GM18909 (cell line): ENCODE measurements at regions not wholly inside any gene's neighbourhood (a gene's known extent, or its start where the extent isn't known, plus 50 kb on each side); places are given as distances from the start of the nearest gene placed in this dataset.
A peak's percentile ranks its signal among the peaks of the same experiment; 100 is the strongest.
"Not testable (repeated sequence)": the region's sequence is repeated elsewhere in the genome, so short reads cannot be mapped to it uniquely, and the experiment has no call there.

Experiments
- ATAC-seq: cut with Tn5 transposase; IDR thresholded peaks from one replicate; pipeline ENCODE4 v1.9.1; 2021; ENCODE audit warnings: mild to moderate bottlenecking; ENCODE audit not compliant: unreplicated experiment, poor library complexity

DNA sequence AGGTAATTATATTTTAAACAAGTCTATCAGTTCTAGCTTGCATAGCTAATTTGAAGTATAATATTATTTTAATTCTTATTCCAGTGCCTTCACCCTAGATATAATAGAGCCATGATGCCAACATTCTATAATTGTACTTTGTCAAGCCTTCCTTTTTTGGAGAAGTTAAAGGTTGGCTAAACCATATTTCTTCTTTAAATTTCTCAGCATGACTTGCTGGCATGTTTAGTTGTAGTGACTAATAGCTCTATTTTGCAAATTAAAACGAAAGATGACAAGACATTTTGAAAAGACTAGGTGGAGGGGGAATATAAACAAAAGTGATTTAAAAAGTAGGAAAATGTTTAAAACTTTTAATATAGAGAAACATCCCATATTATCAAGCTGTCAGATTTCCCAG is 400.7 kb downstream of the PSAT1 start:
- ATAC-seq, result no peak

DNA sequence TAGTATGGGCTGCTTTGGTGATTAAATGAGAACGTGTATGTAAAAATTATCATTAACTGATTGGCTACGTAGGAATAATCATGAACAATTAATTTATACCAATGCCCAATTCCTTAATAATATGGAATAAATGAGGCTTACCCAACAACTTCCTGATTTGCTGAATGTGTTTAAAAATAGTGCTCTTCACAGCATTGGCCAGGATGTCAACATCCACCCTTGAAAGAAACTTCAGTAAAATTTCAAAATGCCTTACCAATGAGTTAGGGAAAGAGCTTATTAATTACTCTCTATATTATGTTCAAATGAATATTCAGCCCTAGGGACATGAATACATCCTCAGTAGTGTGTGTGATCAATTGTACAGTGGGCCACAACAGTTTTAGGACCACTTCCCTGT is 401.4 kb downstream of the PSAT1 start:
- no peak for ATAC-seq

DNA sequence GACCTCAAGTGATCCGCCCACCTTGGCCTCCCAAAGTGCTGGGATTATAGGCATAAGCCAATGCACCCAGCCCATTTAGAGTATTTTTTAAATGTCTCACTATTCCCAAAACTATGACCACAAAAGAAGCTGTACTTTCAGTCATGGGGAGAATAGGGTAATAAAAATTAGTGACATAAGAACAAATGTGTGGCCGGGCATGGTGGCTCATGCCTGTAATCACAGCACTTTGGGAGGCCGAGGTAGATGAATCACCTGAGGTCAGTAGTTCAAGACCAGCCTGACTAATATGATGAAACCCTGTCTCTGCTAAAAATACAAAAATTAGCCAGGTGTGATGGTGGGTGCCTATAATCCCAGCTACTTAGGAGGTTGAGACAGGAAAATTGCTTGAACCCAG is 402.3 kb downstream of the PSAT1 start:
- not testable (repeated sequence) for ATAC-seq

DNA sequence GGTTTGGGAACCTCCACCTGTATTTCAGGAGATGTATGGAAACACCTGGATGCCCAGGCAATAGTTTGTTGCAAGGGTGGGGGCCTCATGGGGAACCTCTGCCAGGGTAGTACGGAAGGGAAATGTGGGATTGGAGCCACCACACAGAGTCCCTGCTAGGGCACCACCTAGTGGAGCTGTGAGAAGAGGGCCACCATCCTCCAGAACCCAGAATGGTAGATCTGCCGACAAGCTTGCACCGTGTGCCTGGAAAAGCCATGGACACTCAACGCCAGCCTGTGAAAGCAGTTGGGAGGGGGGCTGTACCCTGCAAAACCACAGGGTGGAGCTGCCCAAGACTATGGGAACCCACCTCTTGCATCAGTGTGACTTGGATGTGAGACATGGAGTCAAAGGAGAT is 407.2 kb downstream of the PSAT1 start:
- not testable (repeated sequence) for ATAC-seq

DNA sequence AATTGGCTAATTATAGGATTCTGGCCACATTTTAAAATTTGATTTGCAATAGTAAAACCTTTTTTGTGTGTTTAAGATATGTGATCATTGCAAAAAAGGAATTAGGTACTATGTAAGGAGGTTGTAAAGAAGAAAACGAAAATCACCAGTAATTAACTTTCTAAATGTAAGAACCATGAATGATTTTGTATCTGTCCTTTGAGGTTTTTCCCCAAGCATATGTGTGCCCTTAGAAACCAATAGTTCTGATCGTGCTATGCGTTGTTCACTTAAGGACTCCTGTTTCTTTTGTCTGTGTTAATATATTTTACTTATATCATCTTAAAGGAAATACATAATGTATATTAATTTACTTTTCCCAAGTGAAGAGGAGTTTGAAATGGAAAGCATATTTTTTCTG is 410.2 kb downstream of the PSAT1 start:
- peak; percentile 48 for ATAC-seq

DNA sequence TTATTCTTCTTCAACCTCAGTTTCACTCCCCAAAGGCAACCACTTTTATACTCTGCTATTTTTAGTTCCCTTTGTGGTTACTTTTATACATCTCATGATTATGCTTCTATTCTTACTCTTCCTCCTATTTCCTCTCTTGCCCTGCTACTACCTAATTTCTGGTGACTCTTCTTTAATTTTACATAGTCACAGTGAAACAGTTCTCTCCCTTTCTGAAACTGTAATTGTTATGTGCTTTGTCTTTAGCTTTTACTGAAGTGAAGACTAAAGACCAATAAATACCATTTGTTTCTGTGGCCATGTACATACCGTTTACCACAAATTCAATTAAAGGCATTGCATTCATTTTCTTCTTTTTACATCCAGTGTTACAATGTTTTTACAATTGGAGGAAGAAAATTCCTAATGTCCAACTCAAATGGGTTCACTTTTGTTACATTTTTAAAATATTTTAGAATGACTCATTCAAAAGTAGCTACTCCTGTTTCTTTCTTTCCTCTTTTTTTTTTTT is 410.6 kb downstream of the PSAT1 start:
- ATAC-seq, result peak; percentile 95

DNA sequence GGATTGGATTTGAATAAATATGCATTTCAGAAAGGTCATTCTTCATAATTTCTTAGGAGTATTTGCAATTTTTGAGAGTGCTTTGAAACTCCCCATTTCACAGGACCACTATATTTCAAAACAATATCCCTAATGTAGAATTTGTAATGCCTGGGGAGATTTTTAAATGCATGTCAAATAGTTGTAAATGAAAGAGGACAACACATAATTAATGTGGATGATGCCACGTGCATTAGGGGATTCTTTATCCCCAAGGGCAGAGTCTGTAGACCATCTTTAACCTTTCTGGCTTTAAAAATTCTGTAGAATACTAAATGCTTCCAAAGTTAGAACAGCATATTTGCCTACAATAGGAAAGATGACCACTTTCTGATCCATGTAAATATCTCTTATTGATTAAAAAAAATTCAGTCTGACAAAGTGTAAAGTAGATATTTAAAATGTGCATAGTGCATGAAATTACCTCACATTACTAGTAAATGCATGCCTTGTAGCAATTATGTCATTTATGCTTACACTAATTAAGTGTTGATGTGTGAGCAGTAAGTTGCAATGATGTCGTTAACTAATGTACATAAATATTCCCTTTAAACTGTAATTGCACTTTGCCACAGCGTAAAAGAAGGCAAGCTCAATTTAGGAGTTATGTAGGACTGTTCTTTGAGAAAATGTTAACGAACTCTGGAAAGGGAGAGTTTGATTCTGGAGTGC is 416.1 kb downstream of the PSAT1 start:
- ATAC-seq, result no peak

DNA sequence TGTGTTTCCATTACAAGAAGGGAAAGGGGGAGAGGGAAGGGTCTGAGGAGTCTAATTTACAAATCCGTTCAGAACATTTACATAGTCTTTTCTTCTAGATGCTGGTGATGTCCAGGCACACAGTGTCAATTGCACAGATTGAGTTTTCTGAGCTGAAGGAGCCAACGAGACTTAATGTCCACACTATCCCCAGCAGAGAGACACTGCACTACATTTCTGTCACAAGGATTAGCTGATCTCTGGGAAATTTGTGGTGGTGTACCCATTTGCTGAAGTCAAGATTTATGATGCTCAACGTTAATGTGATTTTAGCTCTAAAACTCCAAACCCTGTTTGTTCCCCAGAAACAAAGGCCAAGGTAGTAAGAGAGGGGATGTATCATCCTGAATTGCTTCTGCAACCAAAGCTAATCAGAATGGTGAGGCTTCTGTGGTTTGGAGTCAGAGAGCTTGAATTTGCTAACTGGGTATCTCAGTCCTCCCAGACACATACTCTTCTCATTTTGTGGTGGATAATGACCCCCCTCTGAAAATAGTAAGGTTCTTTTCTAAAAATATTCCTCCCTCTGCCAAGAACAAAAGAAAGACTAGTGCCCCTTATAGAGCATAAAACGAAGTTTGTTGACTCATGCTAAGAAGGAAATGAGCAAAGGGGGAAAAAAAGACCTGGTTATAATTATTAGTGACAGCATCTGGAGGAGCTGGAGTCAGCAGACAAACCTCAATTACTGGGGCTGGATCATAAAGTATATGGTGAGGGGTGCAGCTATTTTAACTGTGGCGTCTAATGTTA is 416.9 kb downstream of the PSAT1 start:
- ATAC-seq, result no peak

DNA sequence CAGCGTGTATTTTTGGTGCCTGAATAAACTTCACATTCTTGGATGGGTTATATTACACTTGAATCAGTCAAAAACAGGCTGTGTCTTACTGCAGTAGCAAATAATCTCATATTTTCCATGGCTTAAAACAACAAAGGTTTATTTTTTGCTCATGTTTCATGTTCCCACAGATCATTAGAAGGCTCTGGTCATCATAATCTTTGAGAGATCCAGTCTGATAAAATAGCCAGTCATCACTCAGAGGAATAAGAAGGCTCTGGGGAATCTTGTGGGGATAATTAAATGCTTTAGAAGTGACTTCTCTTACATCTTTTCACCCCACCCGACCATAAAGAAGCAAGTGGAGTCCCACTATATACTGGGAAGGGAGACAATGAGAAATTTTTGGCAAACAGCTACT is 417.7 kb downstream of the PSAT1 start:
- ATAC-seq, result no peak

DNA sequence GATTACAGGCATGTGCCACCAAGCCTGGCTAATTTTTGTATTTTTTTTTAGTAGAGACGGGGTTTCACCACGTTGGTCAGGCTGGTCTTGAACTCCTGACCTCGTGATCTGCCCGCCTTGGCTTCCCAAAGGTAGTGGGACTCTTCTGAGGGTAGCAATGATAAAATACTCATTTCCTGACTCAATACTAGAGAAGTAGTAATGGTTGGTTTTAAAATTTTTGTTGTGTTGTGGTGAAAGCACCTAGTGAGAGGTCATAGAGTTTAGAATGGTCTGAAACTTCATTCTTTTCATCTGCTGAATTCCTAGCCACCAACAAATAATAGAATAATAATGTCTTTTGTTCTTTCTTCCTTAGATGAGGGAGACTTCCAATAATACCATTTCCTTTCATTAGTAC is 422.1 kb downstream of the PSAT1 start:
- ATAC-seq, result peak; percentile 55

DNA sequence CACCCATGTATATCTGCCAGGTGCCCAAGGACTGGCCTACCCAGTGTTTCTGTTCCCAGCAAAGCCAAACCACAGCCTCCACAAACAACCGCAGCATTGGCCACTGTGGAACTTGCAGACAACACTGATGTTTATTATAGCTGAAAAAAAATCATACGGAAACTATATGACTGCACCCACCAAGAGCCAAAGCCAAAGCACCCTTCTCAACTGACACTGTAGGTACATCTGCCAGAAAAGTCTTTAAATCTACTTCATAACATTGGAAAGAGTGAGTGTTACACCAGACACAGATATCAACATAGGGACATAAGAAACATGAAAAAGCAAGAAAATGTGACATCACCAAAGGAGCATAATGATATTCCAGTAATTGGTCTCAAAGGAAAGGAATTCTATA is 428.0 kb downstream of the PSAT1 start:
- ATAC-seq, result no peak

DNA sequence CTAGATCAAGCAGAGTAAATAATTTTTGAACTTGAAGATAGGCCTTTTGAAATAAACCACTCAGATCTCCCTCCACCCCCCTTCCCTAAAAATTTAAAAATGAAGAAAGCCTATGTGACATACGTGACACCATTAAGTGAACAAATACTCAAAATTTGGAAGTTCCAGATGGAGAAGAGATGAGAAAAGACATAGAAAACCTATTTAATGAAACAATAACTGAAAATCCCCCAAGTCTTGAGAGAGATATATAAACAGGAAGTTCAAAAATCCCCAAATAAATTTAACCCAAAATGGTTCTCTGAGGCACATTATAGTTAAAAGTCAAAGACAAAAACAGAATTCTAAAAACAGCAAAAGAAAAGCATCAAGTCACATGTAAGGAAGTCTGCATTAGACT is 428.6 kb downstream of the PSAT1 start:
- ATAC-seq, result no peak

DNA sequence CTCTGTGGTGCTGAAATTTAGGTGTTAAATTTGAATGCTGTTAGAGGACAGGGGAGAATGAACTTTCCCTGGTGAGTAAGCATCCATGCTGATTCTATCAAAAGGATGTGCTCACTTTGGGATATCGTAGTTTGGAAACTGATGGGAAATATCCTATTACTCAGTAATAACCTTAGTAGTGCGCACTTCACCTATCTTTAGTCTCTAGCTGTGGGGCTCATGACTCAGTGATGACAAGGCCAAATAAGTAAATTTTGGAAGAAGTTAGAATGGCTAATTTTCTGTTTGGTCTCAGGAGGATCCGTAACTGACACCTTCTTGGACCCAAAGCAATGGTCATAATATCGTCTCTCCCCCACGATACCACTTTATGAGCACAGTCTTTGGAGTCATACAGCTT is 448.4 kb downstream of the PSAT1 start:
- no peak for ATAC-seq

DNA sequence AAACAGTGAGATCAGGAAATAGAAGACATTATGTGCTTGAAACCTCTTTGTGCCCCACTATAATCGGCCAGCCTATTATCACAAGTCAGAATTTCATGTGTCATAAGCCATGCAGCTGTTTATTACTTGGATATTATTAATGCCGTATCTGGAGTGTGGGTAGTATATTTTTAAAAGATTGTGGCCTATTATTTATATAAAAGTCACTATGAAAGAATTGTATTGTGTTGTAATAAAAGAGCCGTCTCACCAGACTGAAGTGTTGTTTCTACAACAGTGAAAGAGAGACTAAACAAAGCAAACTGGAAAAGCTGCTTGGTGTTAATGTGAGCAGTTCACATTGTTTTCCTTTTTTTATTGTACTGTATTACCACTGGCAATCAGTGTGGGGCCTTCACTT is 449.1 kb downstream of the PSAT1 start:
- ATAC-seq, result no peak

DNA sequence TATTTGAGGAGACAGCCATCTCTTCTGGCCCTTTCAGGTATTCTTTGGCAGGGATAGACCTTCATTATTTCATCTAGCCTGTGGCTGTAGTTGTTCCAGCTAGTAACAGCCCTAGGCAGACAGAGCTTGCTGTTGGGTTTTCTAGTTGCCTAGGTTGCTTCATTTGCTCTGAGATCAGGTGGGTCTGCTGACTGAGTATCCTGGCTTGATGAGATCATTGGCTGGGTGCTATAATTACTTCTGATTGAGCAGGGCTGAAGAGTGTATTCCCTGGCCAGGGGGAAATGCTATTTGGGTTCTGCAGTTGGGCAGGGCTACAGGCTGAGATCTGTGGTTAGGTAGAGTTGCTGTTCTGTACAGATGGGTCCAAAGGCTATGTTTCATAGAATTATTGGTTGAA is 456.1 kb downstream of the PSAT1 start:
- no peak for ATAC-seq

DNA sequence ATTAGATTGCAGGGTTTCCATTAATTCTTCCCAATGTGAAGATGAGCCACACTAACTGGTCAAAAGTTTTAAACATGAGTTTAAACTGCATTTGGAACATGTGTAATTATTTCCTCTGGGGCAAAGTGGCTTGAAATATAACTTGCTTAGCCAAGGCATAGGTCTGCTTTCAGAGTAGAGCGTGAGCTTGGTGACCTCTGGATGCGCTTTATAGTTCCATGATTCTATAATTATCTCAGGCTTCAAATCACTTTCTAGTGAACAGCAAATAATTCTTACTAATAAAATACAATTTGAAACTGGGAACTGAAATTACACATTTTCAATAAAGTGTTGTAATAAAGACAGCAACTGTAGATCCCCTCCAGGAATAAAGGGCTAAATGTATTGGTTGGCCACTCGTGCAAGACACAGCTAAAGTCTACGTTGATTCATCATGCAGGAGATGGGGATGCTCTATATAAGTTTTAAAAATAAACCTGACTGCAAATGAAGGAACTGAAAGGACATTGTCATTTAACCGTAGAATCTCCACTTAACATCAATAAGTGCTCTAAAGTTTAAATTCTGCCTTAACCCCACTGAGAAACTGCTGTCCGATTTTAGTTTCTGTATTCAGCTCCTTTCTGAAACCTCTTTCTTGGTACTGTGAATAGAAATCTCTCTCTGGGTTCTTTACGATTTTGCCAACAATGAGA is 460.0 kb downstream of the PSAT1 start:
- peak; percentile 60 for ATAC-seq

DNA sequence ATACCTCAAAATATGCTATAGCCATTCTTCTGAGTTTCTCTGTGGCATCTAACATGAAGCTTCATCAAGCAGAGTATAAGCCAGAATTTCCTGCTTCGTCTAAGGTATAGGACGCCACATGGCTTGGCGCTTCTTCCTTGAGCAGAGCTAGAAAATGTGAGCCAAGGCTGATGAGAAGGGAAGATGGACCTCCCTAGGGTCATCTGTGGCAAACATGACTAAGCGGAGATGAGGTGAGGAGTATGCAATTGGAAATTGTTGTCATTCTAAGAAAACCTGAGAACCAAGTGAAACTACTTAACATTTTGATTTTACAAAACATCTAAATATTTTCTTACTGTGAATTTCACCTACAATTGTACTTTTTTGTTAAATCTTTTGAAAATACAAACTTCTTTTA is 466.5 kb downstream of the PSAT1 start:
- ATAC-seq, result no peak

DNA sequence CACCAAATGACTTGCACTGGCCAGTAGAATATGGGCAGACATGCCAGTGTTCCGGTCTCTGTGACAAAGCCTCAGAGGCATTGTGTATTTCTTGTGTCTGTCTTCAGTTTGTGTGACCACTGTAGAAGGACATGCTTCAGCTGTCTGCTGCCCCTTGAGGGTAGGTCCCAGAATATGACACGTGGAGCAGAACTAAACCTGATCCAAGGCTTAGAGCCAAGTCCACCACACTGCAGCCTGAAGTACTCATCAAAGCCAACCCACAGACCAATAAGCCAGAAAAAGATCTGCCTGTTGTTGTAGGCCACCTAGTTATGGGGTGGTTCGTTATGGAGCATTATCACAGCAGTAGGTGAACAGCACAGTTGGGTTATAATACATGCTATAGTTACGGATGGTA is 468.9 kb downstream of the PSAT1 start:
- ATAC-seq, result no peak

DNA sequence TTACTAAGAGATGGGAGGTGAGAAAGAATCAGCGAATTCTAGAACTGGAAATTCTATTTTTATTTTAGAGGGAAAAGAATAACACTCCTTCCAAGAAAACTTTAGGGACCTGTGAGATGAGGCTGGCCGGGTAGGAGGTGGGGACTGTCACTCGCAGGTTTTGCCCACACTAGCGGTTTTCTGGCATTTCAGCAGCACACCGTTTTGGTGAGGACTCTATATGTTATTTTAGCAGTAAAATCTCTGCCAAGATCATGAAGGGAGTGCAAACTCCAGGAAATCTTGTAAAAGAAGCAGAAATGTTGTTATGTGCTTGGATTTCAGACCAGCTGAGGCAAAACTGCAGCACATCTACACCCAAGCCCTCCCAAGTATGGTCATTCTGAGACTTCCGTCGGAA is 470.6 kb downstream of the PSAT1 start:
- ATAC-seq, result no peak

DNA sequence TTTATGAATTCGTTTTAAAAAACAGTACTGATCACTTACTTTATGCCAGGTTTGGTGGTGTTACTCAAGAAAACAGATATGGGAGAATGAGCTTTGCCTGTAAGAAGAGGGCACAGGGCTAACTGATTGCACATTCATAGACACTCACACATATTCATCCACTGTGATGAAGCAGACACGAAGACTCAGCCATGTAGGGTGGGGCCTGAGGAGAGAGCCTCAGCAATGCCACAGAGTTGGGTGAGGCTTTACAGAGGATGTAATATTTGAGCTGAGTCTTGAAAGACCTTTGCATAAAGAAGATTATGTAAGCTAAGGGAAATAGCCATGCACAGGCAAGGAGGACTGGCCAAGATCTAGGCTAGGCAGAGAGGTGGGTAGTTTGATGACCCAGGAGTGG is 472.8 kb downstream of the PSAT1 start:
- ATAC-seq, result no peak

DNA sequence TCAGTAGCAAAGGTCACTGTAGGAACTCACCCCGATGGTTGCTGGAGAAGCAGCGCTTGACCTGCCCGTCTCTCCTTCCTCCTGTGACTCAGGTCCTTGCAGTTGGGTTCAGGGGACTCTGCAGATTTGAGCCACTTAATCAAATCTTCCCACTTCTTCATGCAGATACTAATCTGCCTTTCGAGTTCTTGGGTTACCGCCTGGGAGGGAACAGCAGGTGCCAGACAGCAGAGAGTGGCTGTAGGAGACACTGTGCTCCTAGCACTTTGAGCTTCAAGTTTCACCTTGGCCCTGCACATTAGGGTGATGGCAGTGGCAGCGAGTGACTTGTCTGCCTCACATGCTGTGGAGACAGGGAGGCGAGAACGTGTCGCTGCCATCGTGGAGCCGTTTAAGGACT is 478.3 kb downstream of the PSAT1 start:
- no peak for ATAC-seq
